NCI-H446 treated with DMSO at 0.1 percent for 48 hours (cell line): ENCODE measurements at regions not wholly inside any gene's neighbourhood (a gene's known extent, or its start where the extent isn't known, plus 50 kb on each side); places are given as distances from the start of the nearest gene placed in this dataset.

Source experiments
- DNase-seq: peaks from one replicate; lab custom pipeline; 2025; lab: John Stamatoyannopoulos, UW

DNA sequence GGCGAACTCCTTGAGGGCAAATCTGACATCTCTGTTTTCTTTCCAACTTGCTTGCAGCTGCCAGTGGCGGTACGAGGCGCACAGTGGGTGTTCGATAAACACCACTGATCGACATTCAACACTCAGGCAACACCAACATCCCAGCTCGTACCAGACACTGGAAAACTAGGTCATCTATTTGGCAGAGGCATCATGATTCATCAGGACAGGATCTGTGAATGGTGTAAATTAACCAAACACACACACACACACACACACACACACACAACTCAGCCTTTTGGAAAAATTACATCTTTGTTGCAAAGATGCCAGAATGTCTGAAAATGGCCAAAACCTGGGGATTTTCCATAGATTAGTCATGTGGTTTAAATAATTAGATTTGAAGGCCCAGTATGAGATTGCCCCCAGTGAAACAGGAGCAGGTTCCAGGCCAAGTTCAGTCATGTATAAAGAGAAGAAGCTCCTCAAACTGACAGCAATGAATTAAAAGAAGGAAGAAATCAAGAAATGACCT lies 150.5 kb upstream of the NCKAP5 start:
- DNase-seq: peak; percentile 77

DNA sequence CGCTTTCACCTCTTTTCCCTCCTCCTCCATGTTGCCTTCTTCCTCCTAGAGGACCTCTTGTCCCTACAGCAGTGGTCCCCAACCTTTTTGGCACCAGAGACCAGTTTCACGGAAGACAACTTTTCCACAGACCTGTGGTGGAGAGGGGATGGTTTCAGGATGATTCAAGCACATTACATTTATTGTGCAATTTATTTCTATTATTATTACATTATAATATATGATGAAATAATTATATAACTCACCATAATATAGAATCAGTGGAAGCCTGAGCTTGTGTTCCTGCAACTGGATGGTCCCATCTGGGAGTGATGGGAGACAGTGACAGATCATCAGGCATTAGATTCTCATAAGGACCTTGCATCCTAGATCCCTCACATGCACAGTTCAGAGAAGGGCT lies 152.2 kb upstream of the NCKAP5 start:
- DNase-seq: no peak

- DNase-seq: no peak
These were observed 152.9 kb upstream of the NCKAP5 start for GRCh38 chr2:133721118-133721517.

- no peak for DNase-seq
These were observed 154.9 kb upstream of the NCKAP5 start for GRCh38 chr2:133723133-133723532.

DNA sequence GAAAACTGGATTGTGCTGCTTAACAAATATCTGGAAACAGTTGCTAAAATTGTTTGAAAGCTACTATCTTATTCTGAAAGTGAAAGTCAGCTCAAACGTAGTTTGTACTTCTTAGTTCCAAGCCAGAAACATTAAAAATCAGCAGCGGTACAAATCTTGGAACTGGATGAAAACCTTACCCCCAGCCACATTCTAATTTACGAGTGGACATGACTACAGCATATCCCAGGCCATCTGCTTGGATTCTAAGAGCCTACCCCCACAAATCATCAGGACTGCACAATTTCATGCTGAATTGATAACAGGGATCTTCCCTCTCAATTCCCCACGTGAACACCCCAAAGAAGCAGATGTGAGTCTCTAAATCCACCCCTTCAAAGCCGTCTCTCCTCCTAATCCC lies 158.7 kb upstream of the NCKAP5 start:
- DNase-seq: no peak

GRCh38 chr2:133732059-133732458 lies 163.8 kb upstream of the NCKAP5 start:
- no peak for DNase-seq

- no peak for DNase-seq
These were observed 165.0 kb upstream of the NCKAP5 start for GRCh38 chr2:133732982-133733900.

DNA sequence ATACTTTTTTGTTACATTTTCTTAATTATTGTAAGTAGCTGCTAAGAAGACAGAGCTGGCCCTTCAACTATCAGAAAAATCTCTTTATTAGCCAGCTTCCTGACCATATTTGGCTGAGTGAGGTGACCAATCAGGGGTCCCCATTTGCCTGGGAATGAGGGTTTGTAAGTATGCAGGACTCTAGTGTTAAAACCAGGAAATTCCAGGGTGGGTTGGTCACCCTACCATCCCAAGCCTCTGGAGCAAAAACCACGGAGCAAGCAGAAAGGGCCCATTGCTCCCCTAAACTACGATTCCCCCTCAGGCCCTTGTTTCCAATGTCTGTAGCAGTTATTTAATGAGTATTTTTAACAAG lies 165.6 kb upstream of the NCKAP5 start:
- DNase-seq: no peak

GRCh38 chr2:133734716-133735495 lies 166.6 kb upstream of the NCKAP5 start:
- no peak for DNase-seq

DNA sequence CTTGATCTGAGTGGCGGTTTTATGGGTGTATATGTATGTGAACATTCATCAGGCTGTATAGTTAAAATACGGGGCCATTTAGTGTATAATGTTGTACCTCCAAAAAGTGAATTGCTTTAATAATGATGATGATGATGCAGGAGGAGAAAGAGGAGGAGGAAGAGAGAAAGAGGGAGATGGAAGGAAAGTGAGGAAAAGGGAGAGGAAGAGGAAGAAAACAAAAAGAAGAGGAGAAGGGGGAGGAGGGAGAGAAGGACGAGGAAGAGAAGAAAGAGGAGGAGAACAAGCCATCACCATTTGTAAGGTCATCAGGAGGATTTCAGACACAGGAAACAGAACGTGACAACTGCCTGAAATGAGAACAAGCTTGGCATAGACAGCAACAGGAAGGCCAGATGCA lies 168.4 kb upstream of the NCKAP5 start:
- no peak for DNase-seq

DNA sequence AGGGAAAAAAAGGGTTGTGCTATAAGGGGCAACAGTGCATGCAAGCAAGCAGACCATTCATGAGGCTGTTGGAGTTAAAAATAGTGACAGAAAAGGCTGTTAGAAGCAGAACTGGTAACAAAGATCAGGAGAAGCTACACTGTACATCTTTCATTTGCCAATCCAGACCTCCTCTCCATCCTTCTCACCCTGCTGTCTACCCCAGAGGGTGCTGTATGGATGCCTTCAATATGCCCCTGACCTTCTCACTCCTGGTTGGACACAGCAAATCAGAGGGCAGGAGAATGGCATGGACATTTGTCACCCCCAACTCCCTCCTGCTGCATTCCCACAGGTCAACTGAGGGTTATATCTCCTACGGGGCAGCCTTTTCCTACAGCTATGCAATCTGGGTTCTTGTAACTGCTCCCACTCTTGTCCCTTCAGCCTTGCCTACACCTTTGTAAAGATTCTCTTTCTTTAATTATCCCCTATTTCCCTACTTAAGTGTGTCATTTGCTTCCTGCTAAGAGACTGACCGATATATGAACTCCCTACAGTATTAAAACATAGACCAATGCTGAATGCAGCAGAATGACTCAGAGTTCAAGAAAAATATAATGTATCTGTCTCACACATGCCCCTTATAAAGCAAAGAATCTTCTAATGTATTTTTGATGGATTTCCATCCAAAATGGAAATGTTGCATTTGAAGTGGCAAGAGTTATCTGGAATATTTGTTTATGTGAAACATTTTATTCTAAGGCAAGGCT lies 169.2 kb upstream of the NCKAP5 start:
- no peak for DNase-seq

DNA sequence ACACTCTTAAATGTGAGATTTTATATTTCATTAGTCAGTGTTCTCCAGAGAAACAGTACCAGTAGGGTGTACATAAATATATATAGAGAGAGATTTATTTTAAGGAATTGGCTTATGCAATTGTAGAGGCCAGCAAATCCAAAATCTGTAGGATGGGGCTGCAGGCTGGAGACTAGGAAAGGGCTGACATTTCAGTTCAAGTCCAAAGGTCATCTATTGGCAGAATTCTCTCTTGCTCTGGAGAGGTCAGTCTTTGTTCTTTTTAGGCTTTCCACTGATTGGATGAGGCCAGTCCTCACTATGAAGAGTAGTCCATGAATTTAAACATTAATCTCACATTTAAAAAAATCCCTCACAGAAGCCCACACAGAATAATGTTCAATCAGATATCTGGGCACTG lies 170.8 kb upstream of the NCKAP5 start:
- DNase-seq: no peak

- DNase-seq: no peak
These were observed 172.2 kb upstream of the NCKAP5 start for GRCh38 chr2:133740500-133740899.

DNA sequence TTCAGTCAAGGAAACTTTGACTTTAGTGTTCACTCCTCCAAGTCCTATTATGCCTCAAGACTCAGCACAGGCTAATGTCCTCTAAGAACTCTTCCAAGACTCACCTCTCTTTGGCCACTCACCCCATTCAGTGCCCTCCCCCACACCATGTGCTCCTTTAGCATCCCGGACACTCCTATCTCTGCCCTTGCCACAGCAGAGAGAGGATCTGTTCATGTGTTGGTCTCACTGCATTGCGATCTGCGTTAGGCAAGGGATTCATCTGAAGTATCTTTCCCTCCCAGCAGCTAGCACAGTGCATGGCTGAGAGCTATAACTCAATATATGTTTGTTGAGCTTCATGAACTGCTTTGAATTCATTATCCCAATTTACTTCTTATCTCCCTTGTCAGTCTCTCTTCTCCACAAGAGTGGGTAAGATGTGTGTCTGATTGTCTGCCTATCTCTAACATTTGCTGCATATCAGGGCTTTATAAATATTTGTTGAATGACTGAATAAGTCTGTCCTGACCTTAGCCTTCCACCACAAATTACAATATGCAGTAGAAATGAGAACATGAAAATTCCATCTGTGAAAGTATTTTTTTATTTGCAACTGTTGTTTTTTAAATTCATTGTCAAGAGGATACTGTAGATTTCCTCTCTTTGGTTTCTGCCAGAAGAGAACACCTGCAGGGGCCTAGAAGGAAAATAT lies 179.9 kb upstream of the NCKAP5 start:
- no peak for DNase-seq

DNA sequence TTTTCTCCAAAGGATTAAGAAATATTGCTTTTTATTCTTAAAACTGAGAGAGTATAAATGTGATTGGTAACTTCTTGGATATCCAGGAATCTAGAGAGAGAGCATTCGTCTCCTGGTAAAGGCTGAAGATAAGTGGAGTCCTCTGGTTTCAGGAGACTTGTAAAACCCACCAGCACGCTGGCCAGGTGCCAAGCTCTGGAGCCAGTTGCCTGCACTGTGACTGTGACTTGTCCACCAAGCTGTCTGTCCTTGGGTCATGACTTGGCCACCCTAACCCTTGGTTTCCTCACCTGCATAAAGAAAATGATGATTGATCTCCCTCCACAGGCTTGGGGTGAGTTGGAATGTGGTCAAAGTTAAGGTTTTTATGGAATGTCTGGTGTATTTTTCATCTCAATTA lies 185.4 kb upstream of the NCKAP5 start:
- DNase-seq: no peak

DNA sequence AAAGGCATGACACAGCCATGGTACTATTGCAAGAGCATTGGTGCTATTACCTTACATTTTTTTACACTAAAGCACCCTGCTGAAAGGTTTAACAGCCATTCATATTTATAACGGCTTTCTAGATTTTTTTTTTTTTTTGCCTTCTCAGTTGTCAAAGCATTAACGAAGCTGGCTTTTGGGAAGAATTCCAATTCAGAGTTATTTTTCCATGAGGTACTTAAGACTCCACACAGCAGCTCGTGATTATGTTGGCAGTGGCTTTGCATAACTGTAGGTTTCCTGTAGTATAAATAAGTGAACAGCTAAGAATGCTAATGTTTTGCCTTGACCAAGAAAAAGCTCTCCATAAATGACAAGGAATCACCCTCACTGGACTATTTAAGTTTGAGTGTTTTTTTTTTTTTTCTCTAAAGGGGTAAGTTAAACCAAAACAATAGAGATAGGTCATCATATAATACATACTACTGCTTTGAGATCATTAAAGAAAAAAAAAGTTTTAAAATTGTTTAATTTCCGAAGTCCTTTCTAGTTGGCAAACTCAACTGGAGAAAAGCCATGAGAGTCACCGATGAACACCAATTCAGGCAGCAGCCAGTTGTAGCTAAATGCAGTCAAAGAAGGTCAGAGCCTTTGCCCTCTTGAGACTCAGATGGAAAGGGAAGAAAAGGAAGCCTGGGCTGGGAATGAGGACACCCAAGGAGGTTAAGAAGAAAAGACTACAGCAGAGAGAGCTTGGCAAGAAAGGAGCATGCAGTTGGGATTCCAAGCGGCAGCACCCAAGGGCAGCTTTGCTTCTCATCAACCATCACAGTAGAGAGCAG lies 187.4 kb upstream of the NCKAP5 start:
- DNase-seq: no peak

- DNase-seq: no peak
These were observed 188.6 kb upstream of the NCKAP5 start for GRCh38 chr2:133756833-133757232.

GRCh38 chr2:133760376-133760775 lies 192.1 kb upstream of the NCKAP5 start:
- no peak for DNase-seq

GRCh38 chr2:133765658-133766057 lies 197.4 kb upstream of the NCKAP5 start:
- DNase-seq: no peak

DNA sequence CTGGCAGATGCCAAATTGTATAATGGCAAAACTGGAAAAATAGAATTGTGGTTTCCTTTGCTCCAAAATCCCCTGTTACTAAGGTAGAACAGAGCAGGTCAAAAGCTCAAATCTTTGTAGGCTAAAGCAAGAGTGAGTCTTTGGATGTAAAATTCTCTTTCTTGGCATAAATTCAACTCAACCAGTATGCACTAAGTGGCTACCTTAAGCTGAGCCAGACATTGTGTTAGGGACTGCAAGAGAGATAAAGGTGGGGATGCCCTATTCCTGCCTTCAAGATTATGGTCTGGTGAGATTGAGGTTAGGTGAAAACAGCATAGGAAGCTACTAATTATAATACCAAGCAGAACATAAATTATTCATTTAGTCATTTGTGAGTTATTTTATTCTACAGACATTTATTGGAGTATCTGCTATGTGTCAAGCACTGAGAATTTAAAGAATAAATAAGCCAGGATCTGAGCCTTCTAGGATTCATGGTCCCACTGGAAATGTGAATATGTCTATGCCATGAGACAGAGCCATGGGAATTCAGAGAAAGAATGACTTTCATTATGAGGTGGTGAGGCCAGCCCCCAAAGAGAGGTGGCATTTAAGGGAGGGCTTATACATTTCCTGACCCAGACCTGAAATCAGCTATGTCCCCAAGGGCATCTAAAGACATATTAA lies 198.0 kb upstream of the NCKAP5 start:
- no peak for DNase-seq
